HepG2 (cell line): ENCODE measurements at regions not wholly inside any gene's neighbourhood (a gene's known extent, or its start where the extent isn't known, plus 50 kb on each side); places are given as distances from the start of the nearest gene placed in this dataset.

Experiments used
- ATAC-seq: fragments of 200-7000 bp; cut with Tn5 transposase; 3 replicates; pipeline ENCODE4 v1.9.1; 2020; ENCODE audit warnings: mild to moderate bottlenecking, moderate library complexity
- BruUV-seq: library from RNA; stranded (reverse); fragments of 400-500 nt; replicated peaks from 2 replicates; lab custom pipeline; 2021; lab: Mats Ljungman, UMichigan
- CTCF ChIA-PET: fragments of 300-600 bp; formaldehyde crosslinking; extraction: SDS; loops from one replicate; lab custom pipeline; 2021; ENCODE audit warnings: low total read pairs, inconsistent platforms, low intra/inter-chr PET ratio; lab: Yijun Ruan, JAX
- POLR2A ChIA-PET: fragments of 350-600 bp; sonication (Branson Sonifier 250); formaldehyde crosslinking; loops from one replicate; lab custom pipeline; 2020; ENCODE audit warnings: antibody characterized with exemption, inconsistent platforms; lab: Yijun Ruan, JAX
- DNase-seq: peaks from one replicate; pipeline ENCODE4 v3.0.0-alpha.2; 2015; ENCODE audit warnings: low spot score
- FAIRE-seq: peaks from 3 replicates; lab custom pipeline; 2011; peaks lifted over from hg19 to GRCh38; lab: Jason Lieb, UNC
- H2AFZ ChIP-seq: one replicate; pipeline ENCODE4 v1.6.1; 2011; ENCODE audit warnings: low read length, inconsistent platforms
- H3K27ac ChIP-seq: fragments of 300-600 bp; 3 replicates; pipeline ENCODE4 v1.8.0; 2011; ENCODE audit warnings: mixed run types, mild to moderate bottlenecking, mixed read lengths, low read length, inconsistent platforms; ENCODE audit not compliant: insufficient read depth; ENCODE audit errors: extremely low read length
- H3K27me3 ChIP-seq, 2 experiments: fragments of 200-600 bp in 1 of 2; 2 replicates in 1 of 2; 3 replicates in 1 of 2; pipeline versions ENCODE4 v1.6.0 to v1.8.0; 2011; ENCODE audit warnings: low read length in 2 of 2, mild to moderate bottlenecking in 2 of 2, moderate library complexity in 2 of 2, inconsistent platforms in 1 of 2; ENCODE audit not compliant: insufficient read depth in 2 of 2, control insufficient read depth in 1 of 2
- H3K36me3 ChIP-seq, 2 experiments: fragments of 200-600 bp in 1 of 2; replicated peaks in 1 of 2; 2 replicates in 1 of 2; 3 replicates in 1 of 2; pipeline versions ENCODE4 v1.5.1 to v1.8.0; 2011; ENCODE audit warnings: low read length in 2 of 2, inconsistent platforms in 1 of 2; ENCODE audit not compliant: insufficient read depth in 2 of 2, control insufficient read depth in 1 of 2
- H3K4me1 ChIP-seq: 2 replicates; pipeline ENCODE4 v1.5.1; 2012; ENCODE audit warnings: low read length, inconsistent platforms; ENCODE audit not compliant: insufficient read depth
- H3K4me2 ChIP-seq: 2 replicates; pipeline ENCODE4 v1.6.0; 2011; ENCODE audit warnings: low read depth, low read length, inconsistent platforms
- H3K4me3 ChIP-seq, 3 experiments: fragments of 200-600 bp in 1 of 3; sonication (generic), shearing (Covaris generic) in 1 of 3; replicated peaks in 1 of 3; 2 replicates each; pipeline ENCODE4 v1.5.1; 2011 to 2016; ENCODE audit warnings: low read length in 3 of 3, inconsistent platforms in 2 of 3, low read depth in 2 of 3, mild to moderate bottlenecking in 2 of 3, control low read depth in 1 of 3, mixed read lengths in 1 of 3; ENCODE audit not compliant: insufficient read depth in 1 of 3
- H3K79me2 ChIP-seq: one replicate; pipeline ENCODE4 v1.6.1; 2011; ENCODE audit warnings: low read length, inconsistent platforms; ENCODE audit not compliant: insufficient read depth
- H3K9ac ChIP-seq: 2 replicates; pipeline ENCODE4 v1.6.0; 2011; ENCODE audit warnings: mild to moderate bottlenecking, low read depth, low read length, inconsistent platforms; ENCODE audit not compliant: insufficient read depth
- H3K9me3 ChIP-seq: 2 replicates; pipeline ENCODE4 v1.5.1; 2012; ENCODE audit warnings: mild to moderate bottlenecking, low read length
- H4K20me1 ChIP-seq: 2 replicates; pipeline ENCODE4 v1.6.0; 2011; ENCODE audit warnings: inconsistent platforms, mild to moderate bottlenecking, low read length, moderate library complexity; ENCODE audit not compliant: insufficient read depth
- CCDC6 ChIP-seq: sonication (generic); formaldehyde crosslinking; IDR thresholded peaks from 2 replicates; pipeline ENCODE4 v1.8.1; 2022; ENCODE audit warnings: mild to moderate bottlenecking, missing genetic modification reagents, moderate library complexity
- ESRRA ChIP-seq: sonication (generic); formaldehyde crosslinking; IDR thresholded peaks from 2 replicates; pipeline ENCODE4 v1.5.1; 2020; ENCODE audit warnings: mild to moderate bottlenecking, low read depth, missing genetic modification reagents
- HOXA5 ChIP-seq: sonication (generic); formaldehyde crosslinking; IDR thresholded peaks from 2 replicates; pipeline ENCODE4 v1.4.0; 2020; ENCODE audit warnings: missing genetic modification reagents
- KLF12 ChIP-seq: sonication (generic); formaldehyde crosslinking; IDR thresholded peaks from 2 replicates; pipeline ENCODE4 v1.4.0; 2020; ENCODE audit warnings: missing genetic modification reagents, borderline replicate concordance
- KMT2A ChIP-seq: sonication (generic); formaldehyde crosslinking; IDR thresholded peaks from 2 replicates; pipeline ENCODE4 v1.4.0; 2020; ENCODE audit warnings: missing genetic modification reagents
- ZC3H13 ChIP-seq: sonication (generic); formaldehyde crosslinking; IDR thresholded peaks from 2 replicates; pipeline ENCODE4 v1.8.1; 2023; ENCODE audit warnings: mild to moderate bottlenecking, missing genetic modification reagents, moderate library complexity
- ZFP90 ChIP-seq: sonication (generic); formaldehyde crosslinking; IDR thresholded peaks from 2 replicates; pipeline ENCODE4 v1.8.0; 2022; ENCODE audit warnings: missing genetic modification reagents, mild to moderate bottlenecking, inconsistent platforms, borderline replicate concordance
- ZNF326 ChIP-seq: sonication (generic); formaldehyde crosslinking; IDR thresholded peaks from 2 replicates; pipeline ENCODE4 v1.4.0; 2020; ENCODE audit warnings: missing genetic modification reagents, borderline replicate concordance
- WGBS: methylation state at CpG from one replicate; pipeline ENCODE4 v1.1.6; 2017; ENCODE audit warnings: low lambda C conversion rate; 5-methylcytosine and 5-hydroxymethylcytosine counted together
- in situ Hi-C: cut with HindIII; loops from 2 replicates; pipeline ENCODE4 v1.10.0; 2017; ENCODE audit warnings: low pct_unique_long_range_greater_than_20kb; ENCODE audit not compliant: extremely low pct_ligation_motif_present
- intact Hi-C: fragments of 100-400 bp; cut with micrococcal nuclease; formaldehyde crosslinking; loops from one replicate; pipeline ENCODE4 v1.10.0; 2022; ENCODE audit not compliant: unreplicated experiment
- TF ChIP-seq, protein P1 (sequence below): sonication (generic); formaldehyde crosslinking; IDR thresholded peaks from 2 replicates; pipeline ENCODE4 v1.5.0; 2020; ENCODE audit warnings: mild to moderate bottlenecking, missing genetic modification reagents, borderline replicate concordance
- TF ChIP-seq, protein P2 (sequence below): fragments of 450-650 bp; IDR thresholded peaks from 2 replicates; pipeline ENCODE4 v1.6.1; 2016

DNA sequence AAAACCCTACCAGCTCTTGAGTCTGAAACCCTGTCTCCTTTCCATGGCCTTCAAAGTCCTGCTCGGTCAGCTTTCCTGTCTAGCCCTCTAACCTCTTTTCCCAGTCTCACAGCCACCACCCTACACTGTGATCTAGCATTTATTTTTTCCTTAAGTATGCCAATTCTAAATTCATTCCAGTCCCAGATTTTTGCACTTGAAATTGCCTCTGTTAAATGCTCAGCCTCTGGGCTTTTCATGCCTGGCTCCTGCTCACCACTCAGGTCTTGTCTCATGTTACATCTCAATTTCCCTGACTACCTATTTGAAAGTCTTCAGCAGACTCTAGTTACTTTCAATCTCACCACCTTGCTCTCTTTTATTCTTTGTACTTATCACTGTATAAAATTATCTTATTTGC lies 176.2 kb downstream of the ADGRL4 start:
- in situ Hi-C loops, result loop anchor here (25.0 kb wide), 1 partner anchor 532 kb away; no protein-coding TSS in a partner anchor
- FAIRE-seq, result no peak

DNA sequence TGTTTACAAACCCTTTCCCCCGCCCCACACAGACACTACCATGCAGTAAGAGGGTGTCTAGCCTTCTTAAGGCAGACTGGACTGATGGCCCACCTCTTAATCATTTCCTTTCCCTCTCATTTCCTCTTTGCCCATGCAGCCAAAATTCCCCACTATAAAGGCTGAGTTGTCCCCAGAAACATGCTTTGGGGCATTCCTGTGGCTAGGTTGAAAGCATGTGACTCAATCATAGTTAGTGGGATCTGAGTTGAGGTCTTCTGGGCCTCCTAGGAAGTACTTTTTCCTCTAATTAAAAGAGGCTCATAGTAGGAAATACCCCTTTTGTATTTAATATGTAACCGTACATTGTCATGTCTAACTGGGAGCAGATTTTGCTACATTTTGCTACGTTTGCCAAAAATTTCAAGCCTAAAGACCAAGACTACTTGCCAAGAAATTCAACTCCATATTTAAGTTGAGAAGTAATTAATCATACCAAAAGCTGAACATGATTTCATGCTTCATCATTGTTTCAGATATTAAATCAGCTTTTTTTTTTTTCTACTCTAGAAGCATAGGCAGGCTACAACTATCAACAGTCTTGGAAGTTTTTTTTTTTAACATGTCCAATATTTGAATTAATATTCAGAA lies 174.7 kb downstream of the ADGRL4 start:
- FAIRE-seq, result no peak
- peaks cover 18% of the 10 kb centered on the region for H3K9me3 ChIP-seq
- in situ Hi-C loops, result loop anchor here (25.0 kb wide), 1 partner anchor 530 kb away; no protein-coding TSS in a partner anchor
- no peaks in the 10 kb centered on the region for H3K79me2 ChIP-seq
- no peak overlapping the region for H3K4me2 ChIP-seq
- WGBS, result 4% methylated on average over 3 of the region's 3 CpGs
- no peaks in the 10 kb centered on the region for H3K27me3 ChIP-seq
- no peak overlapping the region for H3K9ac ChIP-seq
- no peak for ATAC-seq
- no TSS peak for BruUV-seq
- H3K4me3 ChIP-seq, result no peak overlapping the region
- H3K27ac ChIP-seq, result no peak overlapping the region
- H3K36me3 ChIP-seq, result no peaks in the 10 kb centered on the region
- ChIA-PET POLR2A (no interaction called here), CTCF (no interaction called here)
- no peak overlapping the region for H2AFZ ChIP-seq
- no peak for DNase-seq
- H3K4me1 ChIP-seq, result no peaks in the 10 kb centered on the region
- H4K20me1 ChIP-seq, result no peaks in the 10 kb centered on the region
- intact Hi-C loops, result no loop called here
- TF ChIP-seq ZNF326 (CRISPR knock-in tag), result no peak
- TF ChIP-seq, protein P1, sequence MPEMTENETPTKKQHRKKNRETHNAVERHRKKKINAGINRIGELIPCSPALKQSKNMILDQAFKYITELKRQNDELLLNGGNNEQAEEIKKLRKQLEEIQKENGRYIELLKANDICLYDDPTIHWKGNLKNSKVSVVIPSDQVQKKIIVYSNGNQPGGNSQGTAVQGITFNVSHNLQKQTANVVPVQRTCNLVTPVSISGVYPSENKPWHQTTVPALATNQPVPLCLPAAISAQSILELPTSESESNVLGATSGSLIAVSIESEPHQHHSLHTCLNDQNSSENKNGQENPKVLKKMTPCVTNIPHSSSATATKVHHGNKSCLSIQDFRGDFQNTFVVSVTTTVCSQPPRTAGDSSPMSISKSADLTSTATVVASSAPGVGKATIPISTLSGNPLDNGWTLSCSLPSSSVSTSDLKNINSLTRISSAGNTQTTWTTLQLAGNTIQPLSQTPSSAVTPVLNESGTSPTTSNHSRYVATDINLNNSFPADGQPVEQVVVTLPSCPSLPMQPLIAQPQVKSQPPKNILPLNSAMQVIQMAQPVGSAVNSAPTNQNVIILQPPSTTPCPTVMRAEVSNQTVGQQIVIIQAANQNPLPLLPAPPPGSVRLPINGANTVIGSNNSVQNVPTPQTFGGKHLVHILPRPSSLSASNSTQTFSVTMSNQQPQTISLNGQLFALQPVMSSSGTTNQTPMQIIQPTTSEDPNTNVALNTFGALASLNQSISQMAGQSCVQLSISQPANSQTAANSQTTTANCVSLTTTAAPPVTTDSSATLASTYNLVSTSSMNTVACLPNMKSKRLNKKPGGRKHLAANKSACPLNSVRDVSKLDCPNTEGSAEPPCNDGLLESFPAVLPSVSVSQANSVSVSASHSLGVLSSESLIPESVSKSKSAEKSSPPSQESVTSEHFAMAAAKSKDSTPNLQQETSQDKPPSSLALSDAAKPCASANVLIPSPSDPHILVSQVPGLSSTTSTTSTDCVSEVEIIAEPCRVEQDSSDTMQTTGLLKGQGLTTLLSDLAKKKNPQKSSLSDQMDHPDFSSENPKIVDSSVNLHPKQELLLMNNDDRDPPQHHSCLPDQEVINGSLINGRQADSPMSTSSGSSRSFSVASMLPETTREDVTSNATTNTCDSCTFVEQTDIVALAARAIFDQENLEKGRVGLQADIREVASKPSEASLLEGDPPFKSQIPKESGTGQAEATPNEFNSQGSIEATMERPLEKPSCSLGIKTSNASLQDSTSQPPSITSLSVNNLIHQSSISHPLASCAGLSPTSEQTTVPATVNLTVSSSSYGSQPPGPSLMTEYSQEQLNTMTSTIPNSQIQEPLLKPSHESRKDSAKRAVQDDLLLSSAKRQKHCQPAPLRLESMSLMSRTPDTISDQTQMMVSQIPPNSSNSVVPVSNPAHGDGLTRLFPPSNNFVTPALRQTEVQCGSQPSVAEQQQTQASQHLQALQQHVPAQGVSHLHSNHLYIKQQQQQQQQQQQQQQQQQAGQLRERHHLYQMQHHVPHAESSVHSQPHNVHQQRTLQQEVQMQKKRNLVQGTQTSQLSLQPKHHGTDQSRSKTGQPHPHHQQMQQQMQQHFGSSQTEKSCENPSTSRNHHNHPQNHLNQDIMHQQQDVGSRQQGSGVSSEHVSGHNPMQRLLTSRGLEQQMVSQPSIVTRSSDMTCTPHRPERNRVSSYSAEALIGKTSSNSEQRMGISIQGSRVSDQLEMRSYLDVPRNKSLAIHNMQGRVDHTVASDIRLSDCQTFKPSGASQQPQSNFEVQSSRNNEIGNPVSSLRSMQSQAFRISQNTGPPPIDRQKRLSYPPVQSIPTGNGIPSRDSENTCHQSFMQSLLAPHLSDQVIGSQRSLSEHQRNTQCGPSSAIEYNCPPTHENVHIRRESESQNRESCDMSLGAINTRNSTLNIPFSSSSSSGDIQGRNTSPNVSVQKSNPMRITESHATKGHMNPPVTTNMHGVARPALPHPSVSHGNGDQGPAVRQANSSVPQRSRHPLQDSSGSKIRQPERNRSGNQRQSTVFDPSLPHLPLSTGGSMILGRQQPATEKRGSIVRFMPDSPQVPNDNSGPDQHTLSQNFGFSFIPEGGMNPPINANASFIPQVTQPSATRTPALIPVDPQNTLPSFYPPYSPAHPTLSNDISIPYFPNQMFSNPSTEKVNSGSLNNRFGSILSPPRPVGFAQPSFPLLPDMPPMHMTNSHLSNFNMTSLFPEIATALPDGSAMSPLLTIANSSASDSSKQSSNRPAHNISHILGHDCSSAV, result no peak
- no peak for TF ChIP-seq HOXA5 (CRISPR knock-in tag)

More for the DNA sequence above, 176.2 kb downstream of the ADGRL4 start:
- Histone ChIP-seq H3K79me2 (no peaks in the 10 kb centered on the region), H4K20me1 (no peaks in the 10 kb centered on the region), H3K27me3 (no peaks in the 10 kb centered on the region), H3K9ac (no peak overlapping the region), H2AFZ (no peak overlapping the region), H3K9me3 (peaks cover 27% of the 10 kb centered on the region), H3K36me3 (no peaks in the 10 kb centered on the region), H3K27ac (no peak overlapping the region), H3K4me2 (no peak overlapping the region), H3K4me1 (no peaks in the 10 kb centered on the region), H3K4me3 (no peak overlapping the region)
- intact Hi-C loops, result no loop called here
- ATAC-seq, result no peak
- TF ChIP-seq ESRRA, result no peak
- no peak for TF ChIP-seq KMT2A (CRISPR knock-in tag)
- no peak for TF ChIP-seq CCDC6
- TF ChIP-seq KLF12 (CRISPR knock-in tag), result no peak
- no peak for TF ChIP-seq ZC3H13 (CRISPR knock-in tag)
- TF ChIP-seq, protein P2, sequence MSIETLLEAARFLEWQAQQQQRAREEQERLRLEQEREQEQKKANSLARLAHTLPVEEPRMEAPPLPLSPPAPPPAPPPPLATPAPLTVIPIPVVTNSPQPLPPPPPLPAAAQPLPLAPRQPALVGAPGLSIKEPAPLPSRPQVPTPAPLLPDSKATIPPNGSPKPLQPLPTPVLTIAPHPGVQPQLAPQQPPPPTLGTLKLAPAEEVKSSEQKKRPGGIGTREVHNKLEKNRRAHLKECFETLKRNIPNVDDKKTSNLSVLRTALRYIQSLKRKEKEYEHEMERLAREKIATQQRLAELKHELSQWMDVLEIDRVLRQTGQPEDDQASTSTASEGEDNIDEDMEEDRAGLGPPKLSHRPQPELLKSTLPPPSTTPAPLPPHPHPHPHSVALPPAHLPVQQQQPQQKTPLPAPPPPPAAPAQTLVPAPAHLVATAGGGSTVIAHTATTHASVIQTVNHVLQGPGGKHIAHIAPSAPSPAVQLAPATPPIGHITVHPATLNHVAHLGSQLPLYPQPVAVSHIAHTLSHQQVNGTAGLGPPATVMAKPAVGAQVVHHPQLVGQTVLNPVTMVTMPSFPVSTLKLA, result no peak
- no peak for TF ChIP-seq ZFP90
- no TSS peak for BruUV-seq
- 0% methylated on average over 1 of the region's 1 CpG for WGBS
- no peak for DNase-seq
- ChIA-PET POLR2A (no interaction called here), CTCF (no interaction called here)
